OCI-LY1 (cell line): ENCODE measurements at regions not wholly inside any gene's neighbourhood (a gene's known extent, or its start where the extent isn't known, plus 50 kb on each side); places are given as distances from the start of the nearest gene placed in this dataset.

Source experiments
- H2AFZ ChIP-seq: fragments of 200-600 bp; sonication (generic), shearing (Covaris generic); 2 replicates; pipeline ENCODE4 v1.6.0; 2014; ENCODE audit warnings: antibody characterized with exemption, mild to moderate bottlenecking, low read length
- H3F3A ChIP-seq: fragments of 200-600 bp; sonication (generic), shearing (Covaris generic); 2 replicates; pipeline ENCODE4 v1.6.0; 2014; ENCODE audit warnings: mild to moderate bottlenecking, antibody characterized with exemption, low read length, moderate library complexity; ENCODE audit not compliant: insufficient read depth
- H3K27ac ChIP-seq: fragments of 200-600 bp; sonication (generic); 2 replicates; pipeline ENCODE4 v1.5.1; 2014; ENCODE audit warnings: low read length, mixed run types, mild to moderate bottlenecking, low read depth; ENCODE audit not compliant: poor library complexity, severe bottlenecking
- H3K27me3 ChIP-seq: fragments of 200-600 bp; sonication (generic); 2 replicates; pipeline ENCODE4 v1.6.0; 2014; ENCODE audit warnings: antibody characterized with exemption, mild to moderate bottlenecking, low read length, moderate library complexity; ENCODE audit not compliant: insufficient read depth
- H3K36me3 ChIP-seq: fragments of 200-600 bp; sonication (generic); 2 replicates; pipeline ENCODE4 v1.6.1; 2014; ENCODE audit warnings: mild to moderate bottlenecking, antibody characterized with exemption, low read length, moderate library complexity, mixed read lengths; ENCODE audit not compliant: insufficient read depth
- H3K4me1 ChIP-seq: fragments of 200-600 bp; sonication (generic); 2 replicates; pipeline ENCODE4 v1.5.1; 2014; ENCODE audit warnings: mild to moderate bottlenecking, low read length, moderate library complexity; ENCODE audit not compliant: insufficient read depth, severe bottlenecking
- H3K4me2 ChIP-seq: fragments of 200-600 bp; sonication (generic), shearing (Covaris generic); 2 replicates; pipeline ENCODE4 v1.6.1; 2014; ENCODE audit warnings: low read length
- H3K4me3 ChIP-seq: fragments of 200-600 bp; sonication (generic); 2 replicates; pipeline ENCODE4 v1.5.1; 2014; ENCODE audit warnings: low read length, low read depth, mild to moderate bottlenecking, mixed read lengths; ENCODE audit not compliant: poor library complexity, severe bottlenecking
- H3K79me2 ChIP-seq: fragments of 200-600 bp; shearing (Covaris generic); 2 replicates; pipeline ENCODE4 v1.6.1; 2016; ENCODE audit warnings: mixed run types, low read length, mixed read lengths; ENCODE audit not compliant: insufficient read depth
- H3K9ac ChIP-seq: fragments of 200-600 bp; sonication (generic), shearing (Covaris generic); 2 replicates; pipeline ENCODE4 v1.6.1; 2014; ENCODE audit warnings: mild to moderate bottlenecking, low read length, mixed read lengths
- H3K9me2 ChIP-seq: fragments of 200-600 bp; sonication (generic), shearing (Covaris generic); 2 replicates; pipeline ENCODE4 v1.6.1; 2014; ENCODE audit warnings: low read depth, mild to moderate bottlenecking, low read length, mixed read lengths
- H3K9me3 ChIP-seq: fragments of 200-600 bp; shearing (Covaris generic); 2 replicates; pipeline ENCODE4 v1.6.1; 2014; ENCODE audit warnings: low read length, mixed read lengths
- H4K20me1 ChIP-seq: fragments of 200-600 bp; sonication (generic), shearing (Covaris generic); 2 replicates; pipeline ENCODE4 v1.6.0; 2016; ENCODE audit warnings: mild to moderate bottlenecking, low read length; ENCODE audit not compliant: insufficient read depth
- CTCF ChIP-seq: fragments of 200-600 bp; sonication (generic), shearing (Covaris generic); IDR thresholded peaks from 2 replicates; pipeline ENCODE4 v1.5.1; 2017; ENCODE audit warnings: mild to moderate bottlenecking, antibody characterized with exemption, low read length, moderate library complexity, mixed read lengths
- EZH2 ChIP-seq: fragments of 200-600 bp; sonication (generic), shearing (Covaris generic); IDR thresholded peaks from 2 replicates; pipeline ENCODE4 v1.8.0; 2017; ENCODE audit warnings: borderline replicate concordance, mixed run types, mild to moderate bottlenecking, antibody characterized with exemption, low read length, moderate library complexity, mixed read lengths

DNA sequence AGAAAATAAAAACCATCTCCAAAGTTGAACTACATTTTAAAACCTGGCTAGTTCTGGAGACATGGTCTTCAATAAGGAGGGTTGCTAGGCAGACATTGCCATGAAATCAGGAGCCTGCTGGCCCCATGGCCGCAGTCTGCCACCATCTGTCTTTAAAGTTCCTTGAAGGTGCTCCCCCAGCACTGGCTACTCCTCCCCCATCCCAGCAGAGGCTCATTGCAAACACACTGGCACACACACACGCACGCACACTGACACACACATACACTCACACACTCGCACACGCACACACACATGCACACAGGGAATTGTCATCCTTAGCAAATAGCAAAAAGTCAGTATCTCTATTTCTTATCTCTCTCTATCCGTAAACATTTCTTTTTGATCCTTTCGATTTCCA, 68.4 kb downstream of the ZIC5 start:
- Histone ChIP-seq H3K4me1 (no peaks in the 10 kb centered on the region), H3K79me2 (no peaks in the 10 kb centered on the region), H3F3A (no peaks in the 10 kb centered on the region), H3K9me3 (no peaks in the 10 kb centered on the region), H3K36me3 (no peaks in the 10 kb centered on the region), H2AFZ (no peak overlapping the region), H3K27ac (no peak overlapping the region), H4K20me1 (no peaks in the 10 kb centered on the region), H3K9ac (no peak overlapping the region), H3K4me3 (no peak overlapping the region), H3K9me2 (no peaks in the 10 kb centered on the region), H3K4me2 (no peak overlapping the region), H3K27me3 (no peaks in the 10 kb centered on the region; the same call in 1 of the 2 replicates)
- TF ChIP-seq EZH2 (no peak), CTCF (no peak)

- no peaks in the 10 kb centered on the region; the same call in 1 of the 2 replicates for H3K27me3 ChIP-seq
- no peaks in the 10 kb centered on the region for H3K9me2 ChIP-seq
- no peaks in the 10 kb centered on the region for H3K79me2 ChIP-seq
- no peaks in the 10 kb centered on the region for H3K36me3 ChIP-seq
- H2AFZ ChIP-seq, result no peak overlapping the region
- H3K9me3 ChIP-seq, result no peaks in the 10 kb centered on the region
- H3K4me1 ChIP-seq, result no peaks in the 10 kb centered on the region
- H3K27ac ChIP-seq, result no peak overlapping the region
- no peak for TF ChIP-seq CTCF
- no peak for TF ChIP-seq EZH2
- no peaks in the 10 kb centered on the region for H4K20me1 ChIP-seq
- no peak overlapping the region for H3K9ac ChIP-seq
- no peak overlapping the region for H3K4me2 ChIP-seq
- no peaks in the 10 kb centered on the region for H3F3A ChIP-seq
- H3K4me3 ChIP-seq, result no peak overlapping the region
These were observed 68.9 kb downstream of the ZIC5 start for GRCh38 chr13:99902657-99903056.

GRCh38 chr13:99900960-99901359, 70.6 kb downstream of the ZIC5 start:
- H2AFZ ChIP-seq, result no peak overlapping the region
- H4K20me1 ChIP-seq, result no peaks in the 10 kb centered on the region
- H3K4me3 ChIP-seq, result no peak overlapping the region
- H3K9me2 ChIP-seq, result no peaks in the 10 kb centered on the region
- no peaks in the 10 kb centered on the region for H3F3A ChIP-seq
- TF ChIP-seq CTCF (no peak), EZH2 (no peak)
- H3K9ac ChIP-seq, result no peak overlapping the region
- H3K27ac ChIP-seq, result no peak overlapping the region
- H3K4me2 ChIP-seq, result no peak overlapping the region
- no peaks in the 10 kb centered on the region for H3K9me3 ChIP-seq
- H3K79me2 ChIP-seq, result no peaks in the 10 kb centered on the region
- H3K36me3 ChIP-seq, result no peaks in the 10 kb centered on the region
- H3K4me1 ChIP-seq, result no peaks in the 10 kb centered on the region
- H3K27me3 ChIP-seq, result no peaks in the 10 kb centered on the region; the same call in 1 of the 2 replicates
